ENCODE measurements at regions not wholly inside any gene's neighbourhood (a gene's known extent, or its start where the extent isn't known, plus 50 kb on each side); places are given as distances from the start of the nearest gene placed in this dataset.

GRCh38 chr3:166071831-166072230, 234.6 kb upstream of the BCHE start:
- intact Hi-C loops (cut with micrococcal nuclease): no loop called here
- no peaks in the 10 kb centered on the region for H3K27me3 ChIP-seq (replicated peaks in 1 of 4; ENCODE audit: control extremely low read depth in 1 of 4, control insufficient read depth in 3 of 4, insufficient read depth in 4 of 4, low read length in 3 of 4)
- CTCF ChIA-PET: no interaction called here

GRCh38 chr3:166064476-166064875, 227.3 kb upstream of the BCHE start:
- H4K20me1 ChIP-seq (ENCODE audit: control insufficient read depth, insufficient read depth, low read length, poor library complexity, severe bottlenecking): no peaks in the 10 kb centered on the region
- peaks cover 0 to 4% (median 0%) of the 10 kb centered on the region in 3 donors for H3K9me3 ChIP-seq (ENCODE audit: control extremely low read depth in 1 of 3, control insufficient read depth in 2 of 3, insufficient read depth in 1 of 3, low read length in 2 of 3)
- no peak for DNase-seq
- Mint-ChIP-seq H3K27ac (no peak overlapping the region), H3K4me1 (no peaks in the 10 kb centered on the region), H3K4me3 (no peak overlapping the region), H3K9me3 (ENCODE audit: insufficient read depth) (no peaks in the 10 kb centered on the region), H3K27me3 (no peaks in the 10 kb centered on the region)
- CTCF ChIA-PET: no interaction called here
- ATAC-seq (ENCODE audit: low read depth): no peak
- H3K27me3 ChIP-seq (replicated peaks in 1 of 4; ENCODE audit: control extremely low read depth in 1 of 4, control insufficient read depth in 3 of 4, insufficient read depth in 4 of 4, low read length in 3 of 4): no peaks in the 10 kb centered on the region
- H3K9ac ChIP-seq (ENCODE audit: low read length): no peak overlapping the region
- POLR2A ChIA-PET: no interaction called here
- H3K4me2 ChIP-seq (replicated peaks; ENCODE audit: low read depth, low read length, poor library complexity, severe bottlenecking): no peak overlapping the region
- no peaks in the 10 kb centered on the region for H3K36me3 ChIP-seq (replicated peaks in 1 of 2; ENCODE audit: control extremely low read depth in 1 of 2, control insufficient read depth in 1 of 2, extremely low read depth in 1 of 2, insufficient read depth in 2 of 2, low read length in 1 of 2)
- 94% methylated on average over 3 of the region's 4 CpGs for WGBS (ENCODE audit: insufficient coverage)
- no peak overlapping the region for H3K27ac ChIP-seq (ENCODE audit: low read length in 2 of 2)
- no peaks in the 10 kb centered on the region for H3K4me1 ChIP-seq (ENCODE audit: control insufficient read depth in 2 of 2, insufficient read depth in 2 of 2, low read length in 2 of 2)
- H3K4me3 ChIP-seq (ENCODE audit: control extremely low read depth in 1 of 5, extremely low read depth in 1 of 5, insufficient read depth in 1 of 5, low read depth in 2 of 5, low read length in 4 of 5): no peak overlapping the region
- TF ChIP-seq EZH2 (IDR thresholded peaks at IDR 0.05; ENCODE audit: borderline replicate concordance, insufficient read depth, low read depth, low read length, poor library complexity, severe bottlenecking): no peak
- TF ChIP-seq CTCF (IDR thresholded peaks at IDR 0.05): no peak
- H3K79me2 ChIP-seq (ENCODE audit: control insufficient read depth, insufficient read depth, low read length): no peaks in the 10 kb centered on the region
- no peak overlapping the region for H2AFZ ChIP-seq (ENCODE audit: insufficient read depth, low read depth, low read length, poor library complexity, severe bottlenecking)
- intact Hi-C loops (cut with micrococcal nuclease): no loop called here

More at GRCh38 chr3:166071831-166072230, 234.6 kb upstream of the BCHE start:
- no peak for TF ChIP-seq CTCF (IDR thresholded peaks at IDR 0.05)
- no peak for TF ChIP-seq EZH2 (IDR thresholded peaks at IDR 0.05; ENCODE audit: borderline replicate concordance, insufficient read depth, low read depth, low read length, poor library complexity, severe bottlenecking)
- Histone ChIP-seq H3K4me1 (ENCODE audit: control insufficient read depth in 2 of 2, insufficient read depth in 2 of 2, low read length in 2 of 2) (no peaks in the 10 kb centered on the region), H3K27ac (ENCODE audit: low read length in 2 of 2) (no peak overlapping the region), H4K20me1 (ENCODE audit: control insufficient read depth, insufficient read depth, low read length, poor library complexity, severe bottlenecking) (no peaks in the 10 kb centered on the region), H2AFZ (ENCODE audit: insufficient read depth, low read depth, low read length, poor library complexity, severe bottlenecking) (no peak overlapping the region), H3K79me2 (ENCODE audit: control insufficient read depth, insufficient read depth, low read length) (no peaks in the 10 kb centered on the region), H3K4me2 (replicated peaks; ENCODE audit: low read depth, low read length, poor library complexity, severe bottlenecking) (no peak overlapping the region), H3K9me3 (ENCODE audit: control extremely low read depth in 1 of 3, control insufficient read depth in 2 of 3, insufficient read depth in 1 of 3, low read length in 2 of 3) (peaks cover 0 to 3% (median 2%) of the 10 kb centered on the region in 3 donors), H3K9ac (ENCODE audit: low read length) (no peak overlapping the region), H3K36me3 (replicated peaks in 1 of 2; ENCODE audit: control extremely low read depth in 1 of 2, control insufficient read depth in 1 of 2, extremely low read depth in 1 of 2, insufficient read depth in 2 of 2, low read length in 1 of 2) (no peaks in the 10 kb centered on the region), H3K4me3 (ENCODE audit: control extremely low read depth in 1 of 5, extremely low read depth in 1 of 5, insufficient read depth in 1 of 5, low read depth in 2 of 5, low read length in 4 of 5) (no peak overlapping the region)
- no peaks in the 10 kb centered on the region for H3K4me1 Mint-ChIP-seq
- no peak overlapping the region for H3K27ac Mint-ChIP-seq
- DNase-seq (no peak), ATAC-seq (ENCODE audit: low read depth) (no peak)
- H3K4me3 Mint-ChIP-seq: no peak overlapping the region
- H3K9me3 Mint-ChIP-seq (ENCODE audit: insufficient read depth): peaks cover 4% of the 10 kb centered on the region
- POLR2A ChIA-PET: no interaction called here
- H3K27me3 Mint-ChIP-seq: no peaks in the 10 kb centered on the region
